PC-3 (cell line): ENCODE measurements at regions not wholly inside any gene's neighbourhood (a gene's known extent, or its start where the extent isn't known, plus 50 kb on each side); places are given as distances from the start of the nearest gene placed in this dataset.

Experiments
- CTCF ChIP-seq: fragments of 300-600 bp; sonication (generic); conservative IDR thresholded peaks from 2 replicates; pipeline ENCODE4 v1.5.1; 2017; ENCODE audit warnings: antibody characterized with exemption, low read depth, mild to moderate bottlenecking, low read length
- EZH2phosphoT487 ChIP-seq: fragments of 300-600 bp; sonication (generic); IDR thresholded peaks from 2 replicates; pipeline ENCODE4 v1.6.1; 2018; ENCODE audit warnings: mild to moderate bottlenecking, antibody characterized with exemption, low read length, borderline replicate concordance

- TF ChIP-seq CTCF (no peak), EZH2phosphoT487 (no peak)
Observed at GRCh38 chr2:10984418-10985135, 72.8 kb downstream of the KCNF1 start.
